ENCODE measurements at regions not wholly inside any gene's neighbourhood (a gene's known extent, or its start where the extent isn't known, plus 50 kb on each side); places are given as distances from the start of the nearest gene placed in this dataset.

DNA sequence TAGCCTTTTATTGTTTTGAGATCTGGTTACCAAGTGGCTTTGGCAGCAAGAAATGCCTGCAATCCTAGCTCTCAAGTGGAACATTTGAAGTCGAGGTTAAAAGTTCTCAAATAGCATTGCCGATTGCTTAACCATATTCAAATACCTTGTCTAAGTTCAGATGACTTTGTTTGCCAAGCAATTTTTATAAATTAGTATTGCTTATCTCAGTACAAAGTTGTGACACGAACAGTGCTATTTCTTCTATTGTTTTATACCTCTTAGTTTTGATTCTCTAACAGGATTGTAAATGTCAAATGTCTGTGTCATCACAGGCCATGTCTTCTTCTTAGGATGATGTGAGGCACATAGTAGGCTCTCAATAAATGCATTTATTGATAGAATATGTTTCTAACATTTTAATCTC, 633.3 kb downstream of the PTPRC start (continued):
- TF ChIP-seq, protein P1, sequence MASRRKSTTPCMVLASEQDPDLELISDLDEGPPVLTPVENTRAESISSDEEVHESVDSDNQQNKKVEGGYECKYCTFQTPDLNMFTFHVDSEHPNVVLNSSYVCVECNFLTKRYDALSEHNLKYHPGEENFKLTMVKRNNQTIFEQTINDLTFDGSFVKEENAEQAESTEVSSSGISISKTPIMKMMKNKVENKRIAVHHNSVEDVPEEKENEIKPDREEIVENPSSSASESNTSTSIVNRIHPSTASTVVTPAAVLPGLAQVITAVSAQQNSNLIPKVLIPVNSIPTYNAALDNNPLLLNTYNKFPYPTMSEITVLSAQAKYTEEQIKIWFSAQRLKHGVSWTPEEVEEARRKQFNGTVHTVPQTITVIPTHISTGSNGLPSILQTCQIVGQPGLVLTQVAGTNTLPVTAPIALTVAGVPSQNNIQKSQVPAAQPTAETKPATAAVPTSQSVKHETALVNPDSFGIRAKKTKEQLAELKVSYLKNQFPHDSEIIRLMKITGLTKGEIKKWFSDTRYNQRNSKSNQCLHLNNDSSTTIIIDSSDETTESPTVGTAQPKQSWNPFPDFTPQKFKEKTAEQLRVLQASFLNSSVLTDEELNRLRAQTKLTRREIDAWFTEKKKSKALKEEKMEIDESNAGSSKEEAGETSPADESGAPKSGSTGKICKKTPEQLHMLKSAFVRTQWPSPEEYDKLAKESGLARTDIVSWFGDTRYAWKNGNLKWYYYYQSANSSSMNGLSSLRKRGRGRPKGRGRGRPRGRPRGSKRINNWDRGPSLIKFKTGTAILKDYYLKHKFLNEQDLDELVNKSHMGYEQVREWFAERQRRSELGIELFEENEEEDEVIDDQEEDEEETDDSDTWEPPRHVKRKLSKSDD (CRISPR knock-in tag; IDR thresholded peaks at IDR 0.05; ENCODE audit: low read depth): no peak
- TF ChIP-seq DNMT1 (CRISPR knock-in tag; IDR thresholded peaks at IDR 0.05): no peak
- TF ChIP-seq, protein P2, sequence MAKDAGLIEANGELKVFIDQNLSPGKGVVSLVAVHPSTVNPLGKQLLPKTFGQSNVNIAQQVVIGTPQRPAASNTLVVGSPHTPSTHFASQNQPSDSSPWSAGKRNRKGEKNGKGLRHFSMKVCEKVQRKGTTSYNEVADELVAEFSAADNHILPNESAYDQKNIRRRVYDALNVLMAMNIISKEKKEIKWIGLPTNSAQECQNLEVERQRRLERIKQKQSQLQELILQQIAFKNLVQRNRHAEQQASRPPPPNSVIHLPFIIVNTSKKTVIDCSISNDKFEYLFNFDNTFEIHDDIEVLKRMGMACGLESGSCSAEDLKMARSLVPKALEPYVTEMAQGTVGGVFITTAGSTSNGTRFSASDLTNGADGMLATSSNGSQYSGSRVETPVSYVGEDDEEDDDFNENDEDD (CRISPR knock-in tag; IDR thresholded peaks at IDR 0.05; ENCODE audit: borderline replicate concordance): no peak
- no peak for TF ChIP-seq SP5 (CRISPR knock-in tag; IDR thresholded peaks at IDR 0.05; ENCODE audit: borderline replicate concordance, low read depth)
- TF ChIP-seq PITX1 (CRISPR knock-in tag; IDR thresholded peaks at IDR 0.05): no peak
- no peak for TF ChIP-seq ZNF616 (CRISPR knock-in tag; IDR thresholded peaks at IDR 0.05; ENCODE audit: low read depth)

DNA sequence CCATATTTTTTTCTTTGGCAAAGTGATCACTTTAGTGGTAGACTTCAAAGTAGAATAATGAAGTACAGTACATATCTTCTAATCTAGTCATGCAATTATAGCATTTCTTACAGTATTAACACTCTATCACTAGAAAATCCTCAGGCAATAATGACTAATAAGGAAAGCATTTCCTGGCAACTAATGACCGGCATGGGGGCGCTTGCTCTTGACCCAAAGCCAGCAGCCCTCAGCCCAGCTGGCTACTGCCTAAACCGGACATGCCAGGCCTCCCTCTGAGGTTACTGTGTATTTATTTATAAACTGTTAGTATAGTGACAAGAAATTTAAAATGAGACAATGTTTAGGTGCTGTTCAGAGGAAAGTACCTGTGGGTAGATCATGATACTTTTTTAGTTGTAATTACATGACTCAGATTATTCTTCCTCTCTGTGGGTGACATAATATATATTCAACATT, 633.8 kb downstream of the PTPRC start:
- H3K4me1 ChIP-seq (ENCODE audit: insufficient read depth, low read length): no peaks in the 10 kb centered on the region
- H3K4me3 ChIP-seq (replicated peaks in 1 of 3; ENCODE audit: insufficient read depth in 1 of 3, low read depth in 2 of 3, low read length in 3 of 3): no peak overlapping the region
- WGBS (ENCODE audit: low lambda C conversion rate): 0% methylated on average over 3 of the region's 3 CpGs
- no peak overlapping the region for H3K27ac ChIP-seq (ENCODE audit: extremely low read length, insufficient read depth, low read length)
- H3K36me3 ChIP-seq (replicated peaks in 1 of 2; ENCODE audit: control insufficient read depth in 1 of 2, insufficient read depth in 2 of 2, low read length in 2 of 2): no peaks in the 10 kb centered on the region
- intact Hi-C loops (cut with micrococcal nuclease; ENCODE audit: unreplicated experiment): no loop called here
- H3K79me2 ChIP-seq (ENCODE audit: insufficient read depth, low read length): no peaks in the 10 kb centered on the region
- in situ Hi-C loops (cut with HindIII; ENCODE audit: extremely low pct_ligation_motif_present, low pct_unique_long_range_greater_than_20kb): no loop called here
- FAIRE-seq (no peak), DNase-seq (ENCODE audit: low spot score) (no peak), ATAC-seq (no peak)
- BruUV-seq (replicated peaks): no TSS peak
- no peak overlapping the region for H3K4me2 ChIP-seq (ENCODE audit: low read depth, low read length)
- no peak for TF ChIP-seq ZNF274 (CRISPR knock-in tag; IDR thresholded peaks at IDR 0.05)
- no peak for TF ChIP-seq ZNF335 (CRISPR knock-in tag; IDR thresholded peaks at IDR 0.05)
- no peak for TF ChIP-seq NONO (IDR thresholded peaks at IDR 0.05)
- no peak for TF ChIP-seq NONO (CRISPR knock-in tag; conservative IDR thresholded peaks at IDR 0.05)
- H4K20me1 ChIP-seq (ENCODE audit: insufficient read depth, low read length): no peaks in the 10 kb centered on the region
- POLR2A ChIA-PET: no interaction called here
- H3K9me3 ChIP-seq (ENCODE audit: low read length): peaks cover 6% of the 10 kb centered on the region; the same call in 1 of the 2 replicates
- H3K9ac ChIP-seq (ENCODE audit: insufficient read depth, low read depth, low read length): no peak overlapping the region
- no peak overlapping the region for H2AFZ ChIP-seq (ENCODE audit: low read length)
- CTCF ChIA-PET (ENCODE audit: low intra/inter-chr PET ratio, low total read pairs): no interaction called here
- no peaks in the 10 kb centered on the region for H3K27me3 ChIP-seq (ENCODE audit: control insufficient read depth in 1 of 2, insufficient read depth in 2 of 2, low read length in 2 of 2)
